Panc1 (cell line): ENCODE measurements at regions not wholly inside any gene's neighbourhood (a gene's known extent, or its start where the extent isn't known, plus 50 kb on each side); places are given as distances from the start of the nearest gene placed in this dataset.
A peak's percentile ranks its signal among the peaks of the same experiment; 100 is the strongest.

ENCODE experiments used
- ATAC-seq: fragments of 200-7000 bp; cut with Tn5 transposase; 2 replicates; pipeline ENCODE4 v1.9.1; 2020; ENCODE audit warnings: mild to moderate bottlenecking, moderate library complexity
- BruUV-seq: library from RNA; stranded (reverse); fragments of 400-500 nt; replicated peaks from 2 replicates; lab custom pipeline; 2021; lab: Mats Ljungman, UMichigan
- CTCF ChIA-PET: fragments of 300-600 bp; sonication (Branson Sonifier 250); formaldehyde crosslinking; loops from one replicate; lab custom pipeline; 2022; ENCODE audit warnings: antibody characterized with exemption; lab: Charles Lee
- POLR2A ChIA-PET: fragments of 300-600 bp; sonication (Branson Sonifier 250); formaldehyde crosslinking; loops from one replicate; lab custom pipeline; 2022; ENCODE audit warnings: antibody characterized with exemption; lab: Charles Lee
- DNase-seq: peaks from one replicate; pipeline ENCODE4 v3.0.0-alpha.2; 2010; ENCODE audit warnings: low read depth, low spot score
- H3K27ac ChIP-seq: 2 replicates; pipeline ENCODE4 v1.5.1; 2011; ENCODE audit warnings: mild to moderate bottlenecking, low read length, inconsistent platforms
- H3K27me3 ChIP-seq: fragments of 200-500 bp; sonication (Bioruptor generic); 2 replicates; pipeline ENCODE4 v1.6.0; 2014; ENCODE audit warnings: low read length, inconsistent platforms; ENCODE audit not compliant: control insufficient read depth, insufficient read depth
- H3K36me3 ChIP-seq: fragments of 200-500 bp; sonication (Bioruptor generic); 2 replicates; pipeline ENCODE4 v1.5.1; 2014; ENCODE audit warnings: inconsistent platforms, mild to moderate bottlenecking, low read length, moderate library complexity; ENCODE audit not compliant: control insufficient read depth, insufficient read depth
- H3K4me1 ChIP-seq: 2 replicates; pipeline ENCODE4 v1.5.1; 2011; ENCODE audit warnings: inconsistent platforms, mild to moderate bottlenecking, low read length, moderate library complexity; ENCODE audit not compliant: control insufficient read depth, insufficient read depth
- H3K4me3 ChIP-seq, 2 experiments: 2 replicates each; pipeline ENCODE4 v1.5.1; 2011 to 2012; ENCODE audit warnings: low read depth in 2 of 2, low read length in 2 of 2, mild to moderate bottlenecking in 2 of 2, inconsistent platforms in 1 of 2, moderate library complexity in 1 of 2
- H3K9me3 ChIP-seq: fragments of 200-500 bp; sonication (Bioruptor generic); 2 replicates; pipeline ENCODE4 v1.5.1; 2014; ENCODE audit warnings: low read depth, mild to moderate bottlenecking, inconsistent platforms, low read length, moderate library complexity; ENCODE audit not compliant: control insufficient read depth, insufficient read depth
- CTCF ChIP-seq: fragments of 450-650 bp; IDR thresholded peaks from 2 replicates; pipeline ENCODE4 v1.5.1; 2017; ENCODE audit warnings: mild to moderate bottlenecking
- POLR2AphosphoS5 ChIP-seq: IDR thresholded peaks from 2 replicates; pipeline ENCODE4 v1.6.1; 2012; ENCODE audit warnings: mild to moderate bottlenecking, low read depth, low read length, moderate library complexity
- REST ChIP-seq, 2 experiments: IDR thresholded peaks; 2 replicates each; pipeline ENCODE4 v1.6.1; 2011 to 2012; ENCODE audit warnings: low read depth in 2 of 2, control low read depth in 1 of 2, low read length in 1 of 2, mild to moderate bottlenecking in 1 of 2, moderate library complexity in 1 of 2; ENCODE audit not compliant: insufficient read depth in 1 of 2
- SIN3A ChIP-seq: IDR thresholded peaks from 2 replicates; pipeline ENCODE4 v1.6.1; 2012; ENCODE audit warnings: low read depth, mild to moderate bottlenecking, low read length, moderate library complexity, borderline replicate concordance; ENCODE audit not compliant: insufficient read depth
- TCF7L2 ChIP-seq: IDR thresholded peaks from 2 replicates; pipeline ENCODE4 v1.6.1; 2011; ENCODE audit warnings: mild to moderate bottlenecking, low read depth, low read length, inconsistent platforms
- in situ Hi-C: cut with HindIII; loops from 2 replicates; pipeline ENCODE4 v1.10.0; 2016; ENCODE audit warnings: low sequenced_read_pairs, low pct_unique_long_range_greater_than_20kb
- intact Hi-C: fragments of 100-400 bp; cut with micrococcal nuclease; formaldehyde crosslinking; loops from one replicate; pipeline ENCODE4 v1.10.0; 2022; ENCODE audit not compliant: unreplicated experiment

- H3K36me3 ChIP-seq, result no peaks in the 10 kb centered on the region
- TF ChIP-seq POLR2AphosphoS5 (peak; percentile 57; the same call in 1 of the 2 replicates), TCF7L2 (no peak), CTCF (peak; percentile 78)
- POLR2A ChIA-PET, result no interaction called here
- ATAC-seq (peak; percentile 94), DNase-seq (peak; percentile 93)
- BruUV-seq, result no TSS peak
- H3K27ac ChIP-seq, result peak overlapping the region; percentile 99
- no peaks in the 10 kb centered on the region for H3K27me3 ChIP-seq
- peak overlapping the region; percentile 69 to 97 for H3K4me3 ChIP-seq
- no peaks in the 10 kb centered on the region for H3K9me3 ChIP-seq
- in situ Hi-C loops, result no loop called here
- H3K4me1 ChIP-seq, result peaks cover 7% of the 10 kb centered on the region; the same call in 1 of the 2 replicates
- CTCF ChIA-PET, result interaction anchor here (0.6 kb wide), 1 partner anchor 36 kb away, joined by 3 read pairs; no protein-coding TSS in a partner anchor
- intact Hi-C loops, result loop anchor here (1.0 to 5.0 kb wide), 4 partner anchors 32 to 600 kb away; no protein-coding TSS in a partner anchor
Observed at GRCh38 chrX:131747173-131747572, 203.3 kb downstream of the OR13H1 start.

DNA sequence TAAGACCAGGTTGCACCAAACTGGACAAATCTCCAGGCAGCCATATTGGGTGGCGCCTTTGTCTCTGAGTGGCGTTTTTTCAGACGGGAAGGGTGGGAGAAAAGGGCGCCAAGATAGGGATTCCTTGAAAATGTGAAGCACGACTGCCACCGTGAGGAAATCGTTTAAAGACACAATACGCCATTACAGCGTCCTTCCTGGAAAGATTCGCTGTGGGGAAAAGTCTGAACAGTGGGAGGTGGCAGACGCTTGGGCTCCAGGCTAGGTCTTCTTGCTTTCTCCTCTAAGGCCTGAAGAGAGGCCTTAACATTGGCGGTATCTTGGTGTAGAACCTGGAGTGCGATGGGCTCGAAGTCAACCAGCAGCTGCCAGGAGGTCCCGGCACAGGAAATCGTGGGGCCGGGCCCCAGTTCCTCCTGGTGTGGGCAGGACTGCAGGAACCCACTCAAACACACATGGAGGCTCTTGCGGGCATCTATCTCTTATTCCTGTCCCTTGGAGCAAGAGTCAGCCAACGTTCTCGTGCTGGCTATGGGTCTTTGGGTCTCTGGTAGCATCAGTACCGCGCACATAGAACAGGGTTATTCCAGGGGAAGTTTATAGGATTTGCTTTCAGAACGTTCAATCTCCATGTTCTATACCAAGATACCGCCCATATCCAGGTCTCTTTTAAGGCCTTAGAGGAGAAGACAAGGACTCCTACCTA, 208.8 kb downstream of the OR13H1 start:
- CTCF ChIA-PET, result no interaction called here
- Histone ChIP-seq H3K4me1 (no peaks in the 10 kb centered on the region), H3K4me3 (peak overlapping the region; percentile 41 to 66), H3K27ac (peak overlapping the region; percentile 76), H3K36me3 (no peaks in the 10 kb centered on the region), H3K27me3 (no peaks in the 10 kb centered on the region), H3K9me3 (no peaks in the 10 kb centered on the region)
- POLR2A ChIA-PET, result no interaction called here
- TF ChIP-seq TCF7L2, result no peak
- no peak for TF ChIP-seq REST (IDR thresholded peaks at IDR 0.05; ENCODE audit: insufficient read depth in 1 of 2, low read depth in 2 of 2, low read length in 1 of 2)
- no peak for TF ChIP-seq SIN3A
- no peak for TF ChIP-seq CTCF
- no peak for TF ChIP-seq POLR2AphosphoS5
- no TSS peak for BruUV-seq
- peak; percentile 88 for ATAC-seq
- in situ Hi-C loops, result no loop called here
- DNase-seq, result peak; percentile 81
- intact Hi-C loops, result no loop called here
